ENCODE measurements at regions not wholly inside any gene's neighbourhood (a gene's known extent, or its start where the extent isn't known, plus 50 kb on each side); places are given as distances from the start of the nearest gene placed in this dataset.

GRCh38 chrX:65034668-65035445 is 58.6 kb upstream of the ZC4H2 start, which contains the start of gene ZC3H12B:
- peak in 4 of 6 experiments; percentile 32 to 54 (median 39) for TF ChIP-seq CTCF (IDR thresholded peaks at IDR 0.05)
- TF ChIP-seq POLR2A (IDR thresholded peaks at IDR 0.05), result no peak
- peak in 1 of 2 donors; percentile 38 for TF ChIP-seq POLR2AphosphoS5 (IDR thresholded peaks at IDR 0.05)
- TF ChIP-seq EP300 (IDR thresholded peaks at IDR 0.05), result no peak

All from upper lobe of left lung (tissue), 4 donors.